GM18870 (cell line): ENCODE measurements at regions not wholly inside any gene's neighbourhood (a gene's known extent, or its start where the extent isn't known, plus 50 kb on each side); places are given as distances from the start of the nearest gene placed in this dataset.

Source experiments
- ATAC-seq: cut with Tn5 transposase; IDR thresholded peaks from one replicate; pipeline ENCODE4 v1.9.1; 2021; ENCODE audit warnings: moderate library complexity; ENCODE audit not compliant: unreplicated experiment

DNA sequence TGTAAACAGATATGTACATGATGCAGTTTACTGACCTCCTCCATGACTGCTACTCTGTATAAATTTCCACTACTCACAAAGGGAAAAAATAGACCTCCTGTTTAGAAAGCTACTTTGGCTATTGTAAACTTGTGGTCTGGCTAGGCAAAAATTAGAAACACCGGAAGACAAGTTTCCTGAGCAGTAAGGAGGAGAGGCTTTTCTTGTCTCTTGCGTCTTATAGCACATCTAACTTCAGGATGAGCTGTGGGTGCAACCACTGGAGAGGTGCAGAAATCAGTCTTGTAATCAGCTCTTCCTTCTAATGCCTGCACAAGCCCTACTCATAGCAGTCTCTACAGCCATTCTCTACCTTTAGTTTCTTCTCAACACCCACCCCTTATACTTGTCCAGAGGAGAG, 296.5 kb upstream of the SLC35B3 start:
- ATAC-seq = peak; percentile 54

GRCh38 chr6:8710668-8711431, 275.5 kb upstream of the SLC35B3 start:
- ATAC-seq = no peak

- no peak for ATAC-seq
Measured at GRCh38 chr6:8707956-8708772, 272.8 kb upstream of the SLC35B3 start.

DNA sequence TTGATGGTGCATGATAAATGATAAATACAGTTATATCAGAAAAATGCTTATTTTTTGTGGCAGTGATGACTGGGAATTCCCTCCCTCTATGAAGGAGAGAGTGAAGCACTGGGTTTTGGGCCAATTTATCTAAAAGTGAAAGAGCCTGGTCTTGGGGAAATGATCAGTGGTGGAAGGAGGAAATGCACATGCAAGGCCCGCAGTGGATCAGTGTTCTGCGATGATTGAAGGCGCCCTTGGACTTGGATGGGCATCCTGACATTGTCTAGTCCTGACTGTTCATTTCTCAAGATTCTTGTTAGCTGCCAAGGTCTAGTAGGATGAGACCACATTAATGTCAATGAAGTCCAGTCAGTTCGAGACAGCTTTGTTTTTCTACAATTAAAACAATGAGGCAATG, 272.0 kb upstream of the SLC35B3 start:
- ATAC-seq = no peak

GRCh38 chr6:8705435-8706020, 270.2 kb upstream of the SLC35B3 start:
- no peak for ATAC-seq

- no peak for ATAC-seq
Measured at GRCh38 chr6:8703059-8703458, 267.7 kb upstream of the SLC35B3 start.

GRCh38 chr6:8688821-8689220, 253.5 kb upstream of the SLC35B3 start:
- ATAC-seq = no peak

GRCh38 chr6:8686077-8686476, 250.7 kb upstream of the SLC35B3 start:
- ATAC-seq = no peak

DNA sequence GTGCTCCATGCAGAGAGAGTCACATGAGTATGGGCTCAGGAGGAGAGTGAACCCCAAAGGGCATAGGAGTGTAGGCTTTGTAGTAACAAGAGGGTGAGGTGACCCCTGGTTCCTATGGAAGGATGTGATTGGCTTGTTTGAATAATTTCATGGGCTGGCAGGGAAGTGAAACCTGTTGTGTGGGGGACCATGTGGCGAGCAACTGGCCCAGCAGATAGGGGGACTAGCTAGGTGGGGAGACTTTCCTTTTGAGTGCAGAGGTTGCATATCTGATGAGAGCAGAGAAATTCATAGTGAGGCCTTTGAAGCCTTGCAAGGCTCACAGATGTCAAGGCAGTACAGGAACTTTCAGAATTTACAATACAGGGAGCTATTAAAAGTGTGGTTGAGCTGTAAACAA, 247.9 kb upstream of the SLC35B3 start:
- ATAC-seq = peak; percentile 48

GRCh38 chr6:8679823-8680222, 244.5 kb upstream of the SLC35B3 start:
- ATAC-seq = no peak

- no peak for ATAC-seq
Measured at GRCh38 chr6:8678466-8678865, 243.1 kb upstream of the SLC35B3 start.

DNA sequence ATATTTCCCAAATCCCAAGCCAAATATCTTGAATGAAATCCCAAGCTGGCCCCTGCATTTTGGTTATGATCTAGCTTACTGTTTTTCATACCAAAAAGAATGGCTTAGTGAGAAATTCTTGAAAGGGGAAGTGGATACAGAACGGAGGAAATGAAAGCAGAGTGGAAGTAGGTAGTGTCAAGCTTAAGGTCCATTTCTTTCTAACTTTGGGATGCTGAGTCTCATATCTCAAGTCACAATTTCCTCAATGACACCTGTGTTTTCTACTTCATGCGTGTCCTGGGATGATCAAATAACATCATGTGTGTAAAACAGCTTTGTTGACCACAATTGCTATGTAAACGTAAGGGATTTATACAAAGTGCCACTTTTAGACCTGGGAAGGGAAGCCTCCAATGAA, 238.8 kb upstream of the SLC35B3 start:
- ATAC-seq = no peak

DNA sequence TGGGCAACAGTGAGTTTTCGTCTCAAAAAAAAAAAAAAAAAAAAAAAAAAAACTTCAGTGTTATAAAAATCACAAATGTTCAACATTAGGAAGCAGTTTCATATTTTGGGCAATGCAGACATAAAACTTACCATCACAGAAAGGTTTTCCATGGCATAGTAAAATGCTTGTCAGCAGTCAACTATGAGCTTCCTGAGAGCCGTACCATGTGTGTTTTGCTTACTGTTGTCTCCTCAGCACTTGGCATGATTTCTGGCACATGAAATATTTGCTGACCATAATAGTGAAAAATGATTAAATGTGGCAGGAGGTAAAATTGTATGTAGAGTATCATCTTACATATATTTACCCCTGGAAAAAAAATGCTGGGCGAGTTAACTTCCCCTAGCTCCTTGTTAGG, 237.5 kb upstream of the SLC35B3 start:
- ATAC-seq = no peak

GRCh38 chr6:8670792-8671191, 235.4 kb upstream of the SLC35B3 start:
- ATAC-seq = no peak

DNA sequence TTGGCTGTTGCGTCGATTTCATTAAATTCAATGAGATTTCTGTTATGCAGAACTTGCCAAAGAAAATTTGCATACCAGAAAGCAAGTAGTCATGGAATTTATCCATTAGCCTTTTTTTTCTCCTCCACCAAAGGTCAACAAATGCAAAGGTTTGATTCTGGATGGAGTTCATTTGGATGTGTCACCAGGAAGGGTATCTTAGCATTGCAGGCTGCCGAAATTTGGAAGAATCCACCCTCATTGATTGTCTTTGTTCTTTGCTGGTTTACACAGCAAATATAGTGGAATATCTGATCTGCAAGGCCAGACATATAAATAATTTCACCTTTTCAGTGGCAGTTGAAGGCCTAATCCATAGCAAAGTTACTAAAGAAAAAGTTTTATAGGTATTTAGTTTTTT, 229.4 kb upstream of the SLC35B3 start:
- ATAC-seq = no peak

GRCh38 chr6:8664070-8664469, 228.7 kb upstream of the SLC35B3 start:
- no peak for ATAC-seq

- no peak for ATAC-seq
Measured at GRCh38 chr6:8659404-8660189, 224.3 kb upstream of the SLC35B3 start.

GRCh38 chr6:8658416-8658815, 223.1 kb upstream of the SLC35B3 start:
- ATAC-seq = no peak

GRCh38 chr6:8657522-8657921, 222.2 kb upstream of the SLC35B3 start:
- no peak for ATAC-seq

- ATAC-seq = no peak
Measured at GRCh38 chr6:8655670-8656454, 220.5 kb upstream of the SLC35B3 start.
